ENCODE measurements at regions not wholly inside any gene's neighbourhood (a gene's known extent, or its start where the extent isn't known, plus 50 kb on each side); places are given as distances from the start of the nearest gene placed in this dataset.
A peak's percentile ranks its signal among the peaks of the same experiment; 100 is the strongest.

DNA sequence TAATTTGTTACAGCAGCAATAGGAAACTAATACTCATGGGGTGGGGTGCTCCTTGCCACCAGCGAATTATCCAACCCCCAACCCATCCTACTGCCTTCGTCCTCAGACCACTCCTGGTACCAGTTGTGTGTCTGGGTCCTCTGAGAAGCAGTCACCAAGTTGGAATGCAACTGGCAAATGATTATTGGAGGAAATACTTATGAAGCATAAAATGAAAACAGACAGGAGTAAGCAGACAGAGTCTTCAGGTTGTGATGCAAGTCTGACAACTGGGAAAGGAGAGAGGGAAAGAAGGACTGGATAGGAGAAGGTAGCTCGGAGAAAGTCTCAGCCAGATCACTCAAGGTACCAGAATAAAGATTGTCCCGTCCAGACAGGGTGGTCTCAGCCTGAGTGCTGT, 181.1 kb upstream of the ARID2 start:
- H4K91ac ChIP-seq (ENCODE audit: low read depth, low read length), result no peak overlapping the region
- DNase-seq, result no peak
- no peaks in the 10 kb centered on the region for H3K79me1 ChIP-seq (ENCODE audit: low read length)
- no peak overlapping the region for H4K12ac ChIP-seq (ENCODE audit: low read depth, low read length)
- H2AFZ ChIP-seq (ENCODE audit: insufficient read depth, low read length, poor library complexity), result no peak overlapping the region
- H3K4me2 ChIP-seq (ENCODE audit: low read length), result no peak overlapping the region
- H3K9me3 ChIP-seq (ENCODE audit: insufficient read depth, low read depth, low read length), result no peaks in the 10 kb centered on the region
- no peak overlapping the region for H3K4ac ChIP-seq (ENCODE audit: low read depth, low read length)
- H3K79me2 ChIP-seq (ENCODE audit: control insufficient read depth, insufficient read depth, low read length, poor library complexity), result no peaks in the 10 kb centered on the region
- no CpG with 5 or more reads among the region's 4 CpGs for WGBS (ENCODE audit: extremely low coverage, insufficient coverage, insufficient read length)
- no peak overlapping the region for H3K9ac ChIP-seq (ENCODE audit: low read length)
- H3K27me3 ChIP-seq (ENCODE audit: insufficient read depth, low read length), result no peaks in the 10 kb centered on the region
- no peak overlapping the region for H4K8ac ChIP-seq (ENCODE audit: low read depth, low read length)
- no peak overlapping the region for H3K23ac ChIP-seq (ENCODE audit: low read length)
- no peak overlapping the region for H2BK120ac ChIP-seq (ENCODE audit: insufficient read depth, low read length, poor library complexity)
- no peak overlapping the region for H3K4me3 ChIP-seq (ENCODE audit: low read depth, low read length)
- H2AK5ac ChIP-seq (ENCODE audit: low read length), result no peak overlapping the region
- H3K4me1 ChIP-seq (ENCODE audit: control insufficient read depth in 1 of 2, insufficient read depth in 2 of 2, low read length in 2 of 2), result no peaks in the 10 kb centered on the region
- H3K36me3 ChIP-seq (ENCODE audit: control insufficient read depth in 1 of 2, insufficient read depth in 2 of 2, low read length in 2 of 2), result no peaks in the 10 kb centered on the region
- no peak overlapping the region for H3K14ac ChIP-seq (ENCODE audit: low read length)
- H3K27ac ChIP-seq (ENCODE audit: low read depth, low read length), result no peak overlapping the region
- no peak overlapping the region for H2BK12ac ChIP-seq (ENCODE audit: low read length)
- H2BK5ac ChIP-seq (ENCODE audit: low read depth, low read length, poor library complexity), result no peak overlapping the region
- no peak overlapping the region for H3K18ac ChIP-seq (ENCODE audit: low read length)

DNA sequence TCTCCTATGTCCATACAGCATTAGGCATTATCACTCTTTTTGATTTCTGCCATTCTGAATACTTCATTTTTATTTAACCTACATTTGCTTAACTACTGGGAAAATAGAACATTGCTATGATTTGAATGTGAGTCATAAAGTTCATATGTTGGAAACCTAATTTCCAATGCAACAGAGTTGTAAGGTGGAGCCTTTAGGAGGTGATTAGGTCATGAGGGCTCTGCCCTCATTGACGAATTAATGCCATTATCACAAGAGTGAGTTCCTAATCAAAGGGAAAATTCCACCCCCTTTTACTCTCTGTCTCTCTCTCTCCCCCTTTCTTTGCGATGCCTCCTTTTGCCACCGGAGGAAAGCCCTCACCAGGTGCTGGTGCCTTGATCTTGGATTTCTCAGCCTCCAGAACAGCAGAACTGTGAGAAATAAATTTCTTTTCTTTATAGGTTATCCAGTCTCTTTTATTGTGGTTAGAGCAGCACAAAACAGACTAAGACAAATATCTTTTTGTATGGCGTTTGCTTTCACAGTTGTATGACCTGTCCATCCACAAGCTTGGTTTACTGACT, 180.1 kb upstream of the ARID2 start:
- Histone ChIP-seq H2BK120ac (ENCODE audit: insufficient read depth, low read length, poor library complexity) (no peak overlapping the region), H2AK5ac (ENCODE audit: low read length) (no peak overlapping the region), H3K27ac (ENCODE audit: low read depth, low read length) (no peak overlapping the region), H4K8ac (ENCODE audit: low read depth, low read length) (no peak overlapping the region), H3K9me3 (ENCODE audit: insufficient read depth, low read depth, low read length) (no peaks in the 10 kb centered on the region), H3K27me3 (ENCODE audit: insufficient read depth, low read length) (no peaks in the 10 kb centered on the region), H3K23ac (ENCODE audit: low read length) (no peak overlapping the region), H3K4me3 (ENCODE audit: low read depth, low read length) (no peak overlapping the region), H4K91ac (ENCODE audit: low read depth, low read length) (no peak overlapping the region), H2BK5ac (ENCODE audit: low read depth, low read length, poor library complexity) (no peak overlapping the region), H4K12ac (ENCODE audit: low read depth, low read length) (no peak overlapping the region), H2AFZ (ENCODE audit: insufficient read depth, low read length, poor library complexity) (no peak overlapping the region), H3K79me1 (ENCODE audit: low read length) (no peaks in the 10 kb centered on the region), H3K4ac (ENCODE audit: low read depth, low read length) (no peak overlapping the region), H3K36me3 (ENCODE audit: control insufficient read depth in 1 of 2, insufficient read depth in 2 of 2, low read length in 2 of 2) (no peaks in the 10 kb centered on the region), H3K14ac (ENCODE audit: low read length) (no peak overlapping the region), H3K4me1 (ENCODE audit: control insufficient read depth in 1 of 2, insufficient read depth in 2 of 2, low read length in 2 of 2) (no peaks in the 10 kb centered on the region), H2BK12ac (ENCODE audit: low read length) (no peak overlapping the region), H3K18ac (ENCODE audit: low read length) (no peak overlapping the region), H3K4me2 (ENCODE audit: low read length) (no peak overlapping the region), H3K79me2 (ENCODE audit: control insufficient read depth, insufficient read depth, low read length, poor library complexity) (no peaks in the 10 kb centered on the region), H3K9ac (ENCODE audit: low read length) (no peak overlapping the region)
- DNase-seq, result no peak
- WGBS (ENCODE audit: extremely low coverage, insufficient coverage, insufficient read length), result no CpG with 5 or more reads among the region's 4 CpGs

DNA sequence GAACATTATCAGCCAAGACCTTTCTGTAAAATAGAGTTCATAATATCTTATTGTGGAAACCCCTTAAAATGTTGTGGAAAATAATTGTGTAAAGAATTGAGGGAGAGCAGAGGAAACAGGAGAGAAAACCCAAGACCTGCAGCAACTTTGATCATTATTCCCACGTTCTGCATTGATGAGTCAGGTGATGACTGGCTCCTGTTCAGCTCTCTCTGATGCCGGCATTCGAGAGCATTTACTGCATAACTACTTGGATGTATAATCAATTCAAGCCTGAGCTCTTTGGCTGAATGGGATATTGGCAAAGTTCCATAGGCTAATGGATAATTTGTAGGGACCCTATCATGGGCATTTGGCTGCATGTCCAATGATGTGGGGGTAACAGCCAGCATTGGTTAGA, 176.3 kb upstream of the ARID2 start:
- Histone ChIP-seq H2BK5ac (ENCODE audit: low read depth, low read length, poor library complexity) (no peak overlapping the region), H2BK12ac (ENCODE audit: low read length) (no peak overlapping the region), H4K8ac (ENCODE audit: low read depth, low read length) (no peak overlapping the region), H3K4ac (ENCODE audit: low read depth, low read length) (no peak overlapping the region), H4K12ac (ENCODE audit: low read depth, low read length) (no peak overlapping the region), H3K79me1 (ENCODE audit: low read length) (no peaks in the 10 kb centered on the region), H3K14ac (ENCODE audit: low read length) (no peak overlapping the region), H3K36me3 (ENCODE audit: control insufficient read depth in 1 of 2, insufficient read depth in 2 of 2, low read length in 2 of 2) (no peaks in the 10 kb centered on the region), H3K27ac (ENCODE audit: low read depth, low read length) (no peak overlapping the region), H4K91ac (ENCODE audit: low read depth, low read length) (no peak overlapping the region), H3K4me2 (ENCODE audit: low read length) (no peak overlapping the region), H2AK5ac (ENCODE audit: low read length) (no peak overlapping the region), H3K23ac (ENCODE audit: low read length) (no peak overlapping the region), H3K9ac (ENCODE audit: low read length) (no peak overlapping the region), H2BK120ac (ENCODE audit: insufficient read depth, low read length, poor library complexity) (no peak overlapping the region), H2AFZ (ENCODE audit: insufficient read depth, low read length, poor library complexity) (no peak overlapping the region), H3K4me1 (ENCODE audit: control insufficient read depth in 1 of 2, insufficient read depth in 2 of 2, low read length in 2 of 2) (no peaks in the 10 kb centered on the region), H3K79me2 (ENCODE audit: control insufficient read depth, insufficient read depth, low read length, poor library complexity) (no peaks in the 10 kb centered on the region), H3K18ac (ENCODE audit: low read length) (no peak overlapping the region), H3K9me3 (ENCODE audit: insufficient read depth, low read depth, low read length) (no peaks in the 10 kb centered on the region), H3K4me3 (ENCODE audit: low read depth, low read length) (no peak overlapping the region), H3K27me3 (ENCODE audit: insufficient read depth, low read length) (no peaks in the 10 kb centered on the region)
- DNase-seq, result no peak
- WGBS (ENCODE audit: extremely low coverage, insufficient coverage, insufficient read length), result no CpG with 5 or more reads among the region's 3 CpGs

DNA sequence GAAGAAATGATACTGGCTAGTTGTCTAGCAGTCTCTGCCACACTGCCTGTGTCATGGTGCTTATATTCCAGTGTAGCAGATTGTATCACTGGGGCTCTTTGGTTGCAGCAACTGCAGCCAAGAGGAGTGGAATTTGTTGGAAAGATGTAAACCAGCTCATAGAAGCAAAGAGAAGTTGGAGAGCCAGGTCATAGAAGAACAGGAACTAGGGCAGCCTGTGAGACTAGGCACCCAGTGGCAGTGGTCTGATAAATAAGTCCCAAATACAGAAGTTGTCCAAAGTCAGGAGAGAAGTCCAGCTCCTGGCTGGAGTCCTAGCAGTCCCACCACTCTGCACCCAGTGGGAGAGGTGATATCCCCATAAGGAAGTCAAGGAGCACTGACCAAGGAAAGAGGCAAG, 172.5 kb upstream of the ARID2 start:
- H3K4me3 ChIP-seq (ENCODE audit: low read depth, low read length), result no peak overlapping the region
- H3K79me2 ChIP-seq (ENCODE audit: control insufficient read depth, insufficient read depth, low read length, poor library complexity), result no peaks in the 10 kb centered on the region
- no peak overlapping the region for H3K4me2 ChIP-seq (ENCODE audit: low read length)
- H3K9me3 ChIP-seq (ENCODE audit: insufficient read depth, low read depth, low read length), result no peaks in the 10 kb centered on the region
- no peak overlapping the region for H2BK12ac ChIP-seq (ENCODE audit: low read length)
- H4K8ac ChIP-seq (ENCODE audit: low read depth, low read length), result no peak overlapping the region
- no peak overlapping the region for H2AK5ac ChIP-seq (ENCODE audit: low read length)
- no peak overlapping the region for H3K4ac ChIP-seq (ENCODE audit: low read depth, low read length)
- H3K27ac ChIP-seq (ENCODE audit: low read depth, low read length), result no peak overlapping the region
- peak overlapping the region; percentile 8 for H3K9ac ChIP-seq (ENCODE audit: low read length)
- H3K23ac ChIP-seq (ENCODE audit: low read length), result no peak overlapping the region
- no peaks in the 10 kb centered on the region for H3K36me3 ChIP-seq (ENCODE audit: control insufficient read depth in 1 of 2, insufficient read depth in 2 of 2, low read length in 2 of 2)
- H2BK5ac ChIP-seq (ENCODE audit: low read depth, low read length, poor library complexity), result no peak overlapping the region
- H2BK120ac ChIP-seq (ENCODE audit: insufficient read depth, low read length, poor library complexity), result no peak overlapping the region
- H4K12ac ChIP-seq (ENCODE audit: low read depth, low read length), result no peak overlapping the region
- no peak for DNase-seq
- H3K14ac ChIP-seq (ENCODE audit: low read length), result no peak overlapping the region
- no peaks in the 10 kb centered on the region for H3K27me3 ChIP-seq (ENCODE audit: insufficient read depth, low read length)
- H2AFZ ChIP-seq (ENCODE audit: insufficient read depth, low read length, poor library complexity), result no peak overlapping the region
- no peaks in the 10 kb centered on the region for H3K79me1 ChIP-seq (ENCODE audit: low read length)
- no peak overlapping the region for H4K91ac ChIP-seq (ENCODE audit: low read depth, low read length)
- H3K4me1 ChIP-seq (ENCODE audit: control insufficient read depth in 1 of 2, insufficient read depth in 2 of 2, low read length in 2 of 2), result no peaks in the 10 kb centered on the region
- no peak overlapping the region for H3K18ac ChIP-seq (ENCODE audit: low read length)
